K562 (cell line): ENCODE measurements at regions not wholly inside any gene's neighbourhood (a gene's known extent, or its start where the extent isn't known, plus 50 kb on each side); places are given as distances from the start of the nearest gene placed in this dataset.

Source experiments
- ATAC-seq: fragments of 200-7000 bp; cut with Tn5 transposase; 3 replicates; pipeline ENCODE4 v1.9.1; 2020; ENCODE audit warnings: moderate library complexity
- BruUV-seq: library from RNA; stranded (reverse); fragments of 400-500 nt; replicated peaks from 2 replicates; lab custom pipeline; 2021; lab: Mats Ljungman, UMichigan
- CTCF ChIA-PET: fragments of 300-600 bp; formaldehyde crosslinking; extraction: SDS; loops from one replicate; lab custom pipeline; 2021; ENCODE audit warnings: low intra/inter-chr PET ratio; lab: Yijun Ruan, JAX
- POLR2A ChIA-PET: fragments of 300-600, 350-650 bp; sonication (Branson Sonifier 250); formaldehyde crosslinking; extraction: SDS; loops from one replicate; lab custom pipeline; 2021; ENCODE audit warnings: antibody characterized with exemption, inconsistent platforms; lab: Yijun Ruan, JAX
- DNase-seq, 4 experiments: peaks; one replicate each; pipeline versions ENCODE4 v3.0.0 to v3.0.0-alpha.2; 2011 to 2018; ENCODE audit warnings: low spot score in 3 of 4, mixed read lengths in 3 of 4; ENCODE audit errors: extremely low read depth in 1 of 4
- FAIRE-seq: peaks from 2 replicates; lab custom pipeline; 2011; peaks lifted over from hg19 to GRCh38; lab: Jason Lieb, UNC
- H2AFZ ChIP-seq: 2 replicates; pipeline ENCODE4 v1.6.0; 2011; ENCODE audit warnings: low read depth, low read length, control low read depth, inconsistent platforms
- H3K27ac ChIP-seq: fragments of 200-600 bp; 3 replicates; pipeline ENCODE4 v1.8.0; 2011; ENCODE audit warnings: low read depth, mild to moderate bottlenecking, control low read depth, inconsistent platforms, low read length, moderate library complexity, mixed read lengths; ENCODE audit errors: extremely low read depth
- H3K27me3 ChIP-seq, 2 experiments: fragments of 300-600 bp in 1 of 2; 2 replicates in 1 of 2; 3 replicates in 1 of 2; pipeline versions ENCODE4 v1.6.0 to v1.8.0; 2011; ENCODE audit warnings: inconsistent platforms in 2 of 2, low read length in 2 of 2, mild to moderate bottlenecking in 1 of 2, mixed read lengths in 1 of 2, moderate library complexity in 1 of 2; ENCODE audit not compliant: control insufficient read depth in 2 of 2, insufficient read depth in 2 of 2
- H3K36me3 ChIP-seq: fragments of 300-600 bp; 3 replicates; pipeline ENCODE4 v1.8.0; 2011; ENCODE audit warnings: mild to moderate bottlenecking, low read length, inconsistent platforms; ENCODE audit not compliant: control insufficient read depth, insufficient read depth
- H3K4me1 ChIP-seq, 2 experiments: fragments of 200-600 bp in 1 of 2; replicated peaks in 1 of 2; 2 replicates in 1 of 2; 3 replicates in 1 of 2; pipeline versions ENCODE4 v1.5.1 to v1.8.0; 2011; ENCODE audit warnings: inconsistent platforms in 2 of 2, low read length in 2 of 2, mild to moderate bottlenecking in 1 of 2, mixed read lengths in 1 of 2, moderate library complexity in 1 of 2; ENCODE audit not compliant: control insufficient read depth in 2 of 2, insufficient read depth in 2 of 2
- H3K4me2 ChIP-seq: 2 replicates; pipeline ENCODE4 v1.6.1; 2011; ENCODE audit warnings: low read length, control low read depth, inconsistent platforms, mixed read lengths; ENCODE audit not compliant: insufficient read depth
- H3K4me3 ChIP-seq: fragments of 200-600 bp; sonication (generic), shearing (Covaris generic); 2 replicates; pipeline ENCODE4 v1.5.1; 2016; ENCODE audit warnings: control low read depth, inconsistent platforms
- H3K79me2 ChIP-seq: fragments of 200-600 bp; 3 replicates; pipeline ENCODE4 v1.8.0; 2011; ENCODE audit warnings: low read length, inconsistent platforms; ENCODE audit not compliant: control insufficient read depth, insufficient read depth
- H3K9ac ChIP-seq, 2 experiments: 2 replicates each; pipeline versions ENCODE4 v1.6.0 to v1.6.1; 2011; ENCODE audit warnings: low read depth in 2 of 2, low read length in 2 of 2, control low read depth in 1 of 2, inconsistent platforms in 1 of 2, mild to moderate bottlenecking in 1 of 2, mixed read lengths in 1 of 2; ENCODE audit not compliant: insufficient read depth in 1 of 2
- H3K9me1 ChIP-seq: one replicate; pipeline ENCODE4 v1.6.0; 2011; ENCODE audit warnings: inconsistent platforms, mild to moderate bottlenecking, low read length, moderate library complexity; ENCODE audit not compliant: control insufficient read depth, insufficient read depth
- H3K9me3 ChIP-seq: replicated peaks from 2 replicates; pipeline ENCODE4 v1.5.1; 2011; ENCODE audit warnings: low read depth, low read length, inconsistent platforms; ENCODE audit not compliant: control insufficient read depth, insufficient read depth
- H4K20me1 ChIP-seq: replicated peaks from 2 replicates; pipeline ENCODE4 v1.6.1; 2011; ENCODE audit warnings: low read length, inconsistent platforms, mixed read lengths; ENCODE audit not compliant: control insufficient read depth, insufficient read depth
- CHD2 ChIP-seq: IDR thresholded peaks from 2 replicates; pipeline ENCODE4 v1.6.1; 2011; ENCODE audit warnings: low read depth, low read length
- CREB3 ChIP-seq: fragments of 450-650 bp; conservative IDR thresholded peaks from 2 replicates; pipeline ENCODE4 v1.6.1; 2016; ENCODE audit warnings: missing genetic modification characterization, low read depth, mild to moderate bottlenecking, missing compliant biosample characterization, moderate library complexity
- JUNB ChIP-seq: fragments of 450-650 bp; formaldehyde crosslinking; conservative IDR thresholded peaks from 2 replicates; pipeline ENCODE4 v1.4.0; 2020; ENCODE audit warnings: mild to moderate bottlenecking
- MCM3 ChIP-seq: fragments of 450-650 bp; IDR thresholded peaks from 2 replicates; pipeline ENCODE4 v1.6.1; 2016
- SRSF1 ChIP-seq: fragments of 200-400 bp; formaldehyde crosslinking; IDR thresholded peaks from 2 replicates; pipeline ENCODE4 v1.6.1; 2017; ENCODE audit warnings: mild to moderate bottlenecking, low read depth, low read length, moderate library complexity
- ZBTB11 ChIP-seq, 3 experiments: fragments of 200-800 bp in 1 of 3; fragments of 250-450 bp in 1 of 3; fragments of 450-650 bp in 1 of 3; sonication (Bioruptor Pico) in 1 of 3; sonication (Bioruptor generic) in 1 of 3; formaldehyde crosslinking in 1 of 3; IDR thresholded peaks; 2 replicates each; pipeline versions ENCODE4 v1.6.1 to v1.8.0; 2016 to 2022; ENCODE audit warnings: mild to moderate bottlenecking in 2 of 3, missing genetic modification characterization in 2 of 3, missing compliant biosample characterization in 1 of 3, moderate library complexity in 1 of 3
- ZNF79 ChIP-seq: fragments of 250-450 bp; sonication (Bioruptor Pico); IDR thresholded peaks from 2 replicates; pipeline ENCODE4 v1.4.0; 2020; ENCODE audit warnings: low read depth, mild to moderate bottlenecking, moderate library complexity
- in situ Hi-C: fragments of 300-500 bp; cut with MboI; formaldehyde crosslinking; loops from 4 replicates; pipeline ENCODE4 v1.15.0; 2018; ENCODE audit warnings: inconsistent platforms, mixed read lengths
- intact Hi-C: fragments of 100-400 bp; cut with micrococcal nuclease; formaldehyde crosslinking; loops from 2 replicates; pipeline ENCODE4 v1.14.2; 2022

GRCh38 chr2:211203986-211204385 lies 647.6 kb downstream of the CPS1 start:
- intact Hi-C loops = no loop called here
- TF ChIP-seq MCM3 (no peak), JUNB (CRISPR knock-in tag) (no peak), ZBTB11 (CRISPR knock-in tag; IDR thresholded peaks at IDR 0.05) (no peak), ZNF79 (CRISPR knock-in tag) (no peak), CHD2 (no peak), CREB3 (tag) (no peak), SRSF1 (no peak)
- no TSS peak for BruUV-seq
- H3K9ac ChIP-seq = no peak overlapping the region
- H3K4me1 ChIP-seq = no peaks in the 10 kb centered on the region
- no peak overlapping the region for H3K4me3 ChIP-seq
- H2AFZ ChIP-seq = no peak overlapping the region
- CTCF ChIA-PET = no interaction called here
- no peaks in the 10 kb centered on the region for H3K27me3 ChIP-seq
- H3K36me3 ChIP-seq = no peaks in the 10 kb centered on the region
- H3K9me3 ChIP-seq = no peaks in the 10 kb centered on the region
- no peak for FAIRE-seq
- H3K9me1 ChIP-seq = no peaks in the 10 kb centered on the region
- POLR2A ChIA-PET = no interaction called here
- in situ Hi-C loops = no loop called here
- H3K4me2 ChIP-seq = no peak overlapping the region
- H3K79me2 ChIP-seq = no peaks in the 10 kb centered on the region
- DNase-seq = no peak
- ATAC-seq = no peak
- H4K20me1 ChIP-seq = no peaks in the 10 kb centered on the region
- no peak overlapping the region for H3K27ac ChIP-seq
